Hepatocyte (in vitro differentiated cells): ENCODE measurements at regions not wholly inside any gene's neighbourhood (a gene's known extent, or its start where the extent isn't known, plus 50 kb on each side); places are given as distances from the start of the nearest gene placed in this dataset.

Experiments
- CTCF ChIP-seq: fragments of 200-600 bp; sonication (generic); IDR thresholded peaks from 2 replicates; pipeline ENCODE4 v1.5.1; 2016; ENCODE audit warnings: antibody characterized with exemption, mild to moderate bottlenecking; ENCODE audit not compliant: poor library complexity
- EZH2 ChIP-seq: fragments of 200-600 bp; sonication (generic); IDR thresholded peaks from 2 replicates; pipeline ENCODE4 v1.6.1; 2016; ENCODE audit warnings: antibody characterized with exemption, mild to moderate bottlenecking, borderline replicate concordance
- EZH2phosphoT487 ChIP-seq: fragments of 200-600 bp; sonication (generic); IDR thresholded peaks from one replicate; pipeline ENCODE4 v1.6.1; 2018; ENCODE audit warnings: antibody characterized with exemption, mild to moderate bottlenecking, low read depth, moderate library complexity; ENCODE audit not compliant: unreplicated experiment, severe bottlenecking

- TF ChIP-seq CTCF, result no peak
- no peak for TF ChIP-seq EZH2phosphoT487
- no peak for TF ChIP-seq EZH2
Observed at GRCh38 chr5:93010616-93011015, 570.4 kb downstream of the NR2F1-AS1 start.
